ENCODE measurements at regions not wholly inside any gene's neighbourhood (a gene's known extent, or its start where the extent isn't known, plus 50 kb on each side); places are given as distances from the start of the nearest gene placed in this dataset.
A peak's percentile ranks its signal among the peaks of the same experiment; 100 is the strongest.

- no peak for DNase-seq
These were observed 133.2 kb downstream of the AQP9 start for GRCh38 chr15:58271410-58271809.

DNA sequence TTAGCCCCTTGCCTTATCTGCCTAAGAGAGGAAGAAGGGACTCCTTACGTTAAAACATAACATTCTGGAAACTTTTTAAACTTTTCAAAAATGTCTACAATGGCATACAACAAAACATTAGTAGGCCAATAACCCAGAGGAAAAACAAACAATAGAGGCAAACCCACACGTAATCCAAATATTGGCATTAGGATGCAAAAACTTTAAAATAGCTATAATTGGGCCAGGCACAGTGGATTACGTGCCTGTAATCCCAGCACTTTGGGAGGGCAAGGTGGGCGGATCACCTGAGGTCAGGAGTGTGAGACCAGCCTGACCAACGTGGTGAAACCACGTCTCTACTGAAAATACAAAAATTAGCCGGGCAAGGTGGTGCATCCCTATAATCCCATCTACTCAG, 134.9 kb downstream of the AQP9 start:
- DNase-seq: no peak

- DNase-seq: no peak
These were observed 136.7 kb downstream of the AQP9 start for GRCh38 chr15:58274885-58275284.

DNA sequence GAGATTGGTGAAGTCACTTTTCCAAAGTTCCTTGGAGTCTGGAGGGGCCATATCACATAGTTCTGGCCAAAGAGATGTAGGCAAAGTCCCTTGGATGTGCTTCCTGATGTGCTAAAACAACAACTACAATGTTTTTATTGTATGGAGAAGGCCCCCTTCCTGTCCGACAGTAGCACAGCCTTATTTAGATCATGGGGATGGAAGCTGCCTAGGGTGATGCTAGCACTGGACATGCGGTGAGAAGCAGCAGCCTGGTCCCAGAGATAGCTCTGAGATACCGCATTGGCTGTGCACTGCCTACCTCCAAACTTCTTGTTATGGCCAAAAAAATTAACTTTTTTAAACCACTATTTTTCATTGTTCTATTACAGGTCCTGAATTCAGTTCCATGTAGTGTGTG, 137.6 kb downstream of the AQP9 start:
- DNase-seq: no peak

DNA sequence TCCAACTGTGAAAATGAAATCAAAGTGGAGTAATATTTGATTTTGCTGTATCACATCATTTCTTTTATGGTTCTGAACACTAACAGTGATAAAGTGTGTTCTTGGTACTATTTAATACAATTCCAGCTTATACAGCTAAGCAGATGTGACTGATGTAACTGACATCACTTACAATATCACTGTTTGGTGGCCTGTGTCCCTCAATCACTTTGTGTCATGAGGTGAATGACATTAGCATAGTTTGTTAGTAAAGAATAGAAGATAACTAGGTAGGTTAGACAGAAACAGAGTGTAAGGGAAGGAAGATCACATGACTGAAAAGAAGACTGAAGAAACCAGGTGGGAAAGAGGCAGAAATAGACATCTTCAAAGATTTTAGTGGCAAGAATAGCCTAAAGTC, 138.7 kb downstream of the AQP9 start:
- DNase-seq: no peak

DNA sequence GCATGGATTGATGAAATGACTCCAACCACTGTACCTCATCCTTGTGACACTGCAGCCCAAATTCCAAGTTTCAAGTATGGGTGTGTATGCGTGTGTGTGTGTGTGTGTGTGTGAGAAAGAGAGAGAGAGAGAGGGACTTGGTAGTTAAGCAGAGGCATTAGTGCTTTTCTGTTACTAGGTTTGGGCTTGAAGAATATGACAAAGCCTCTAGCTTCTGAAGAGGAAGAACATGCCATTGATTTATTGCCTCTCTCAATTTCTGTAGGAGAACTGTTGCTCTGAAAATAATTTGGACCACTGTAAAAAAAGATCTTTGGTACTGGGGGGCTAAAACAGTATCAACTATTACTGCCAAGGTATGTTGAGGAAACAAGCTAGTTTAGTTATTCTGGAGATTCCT, 139.2 kb downstream of the AQP9 start:
- peak; percentile 60 for DNase-seq

- no peak for DNase-seq
These were observed 140.9 kb downstream of the AQP9 start for GRCh38 chr15:58279106-58279505.

GRCh38 chr15:58279654-58280053, 141.5 kb downstream of the AQP9 start:
- DNase-seq: no peak

DNA sequence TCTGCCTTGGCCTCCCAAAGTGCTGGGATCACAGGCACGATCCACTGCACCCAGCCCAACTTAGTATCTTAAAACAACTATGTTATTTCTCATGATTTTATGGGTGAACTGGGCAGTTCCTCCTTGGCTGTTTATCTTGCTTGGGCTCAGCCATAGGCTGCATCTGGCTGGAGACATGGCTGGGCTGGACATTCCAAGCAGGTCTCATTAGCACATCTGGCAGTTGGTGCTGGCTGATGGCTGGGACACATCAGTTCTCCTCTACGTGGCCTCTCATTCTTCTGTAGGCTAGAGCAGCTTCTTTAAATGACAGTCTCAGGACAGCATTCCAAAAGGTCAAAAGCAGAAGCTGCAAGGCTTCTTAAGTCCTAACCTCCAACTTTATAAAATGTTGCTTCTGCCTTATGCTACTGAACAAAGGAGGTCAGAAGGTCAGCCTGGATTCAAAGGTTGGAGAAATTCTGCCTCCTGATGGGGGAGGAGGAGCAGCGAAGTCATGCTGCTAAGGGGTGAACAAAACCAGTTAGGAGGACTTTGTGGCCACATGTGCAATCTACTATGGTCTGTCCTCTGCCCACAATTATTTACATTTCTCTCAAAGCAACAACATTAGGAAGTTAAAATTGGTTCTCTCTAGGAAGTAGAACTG, 144.0 kb downstream of the AQP9 start:
- peak; percentile 96 for DNase-seq

DNA sequence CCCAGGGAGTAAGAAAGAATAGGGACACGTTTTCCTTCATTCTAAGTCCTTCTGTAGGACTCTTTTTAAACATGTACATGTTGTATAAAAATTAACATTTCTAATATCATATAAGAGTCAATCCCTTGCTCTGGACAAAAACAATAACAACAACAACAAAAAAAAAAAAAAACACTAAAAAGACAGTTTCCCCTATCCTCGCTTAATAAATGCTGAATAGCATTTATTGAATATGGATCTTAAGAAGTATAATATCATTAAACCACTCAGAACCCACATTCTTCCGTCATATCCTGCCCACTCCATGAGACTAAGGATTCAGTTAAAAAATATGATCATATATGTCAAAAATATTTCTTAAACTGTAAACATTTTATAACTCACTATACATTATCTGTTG, 145.1 kb downstream of the AQP9 start:
- no peak for DNase-seq

DNA sequence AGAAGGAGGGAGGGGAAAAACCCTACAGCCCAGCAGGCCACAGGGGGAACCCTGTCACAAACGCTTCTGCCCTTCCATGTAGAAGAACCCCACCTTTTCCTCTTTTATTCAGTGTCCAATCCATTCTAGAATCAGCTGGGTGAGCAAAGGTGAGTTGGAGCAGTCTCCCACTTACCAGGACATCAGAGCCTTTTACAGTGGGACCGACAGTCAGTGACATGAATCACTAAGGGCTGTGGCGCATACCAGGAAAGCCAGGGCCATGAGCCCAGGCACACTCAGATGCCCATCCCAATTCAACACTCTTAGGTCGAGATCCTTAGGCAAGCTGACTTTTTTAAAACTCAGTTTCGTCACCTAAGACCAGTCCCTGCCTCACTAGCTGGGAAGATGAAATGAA, 146.1 kb downstream of the AQP9 start:
- DNase-seq: no peak

- no peak for DNase-seq
These were observed 146.4 kb upstream of the LIPC start for GRCh38 chr15:58285212-58285920.

DNA sequence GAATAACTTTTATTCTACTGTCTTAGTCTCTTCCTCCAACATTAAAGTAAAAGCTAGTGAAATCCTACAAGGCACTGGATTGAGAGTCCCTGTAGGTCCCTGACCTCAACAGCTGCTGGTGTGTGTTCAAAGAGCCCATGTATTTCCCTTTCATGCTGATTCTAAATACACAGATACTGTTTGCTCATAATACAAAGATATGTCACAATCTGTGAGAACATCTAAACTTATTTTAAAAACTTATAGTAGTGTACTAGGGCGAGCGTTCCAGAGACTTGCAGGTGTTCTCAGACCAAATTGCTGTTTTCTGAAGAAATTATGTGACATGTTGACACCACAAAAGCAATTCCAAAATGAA, 145.9 kb upstream of the LIPC start:
- no peak for DNase-seq

- DNase-seq: no peak
These were observed 145.3 kb upstream of the LIPC start for GRCh38 chr15:58286523-58286922.

- no peak for DNase-seq
These were observed 143.9 kb upstream of the LIPC start for GRCh38 chr15:58287891-58288290.

DNA sequence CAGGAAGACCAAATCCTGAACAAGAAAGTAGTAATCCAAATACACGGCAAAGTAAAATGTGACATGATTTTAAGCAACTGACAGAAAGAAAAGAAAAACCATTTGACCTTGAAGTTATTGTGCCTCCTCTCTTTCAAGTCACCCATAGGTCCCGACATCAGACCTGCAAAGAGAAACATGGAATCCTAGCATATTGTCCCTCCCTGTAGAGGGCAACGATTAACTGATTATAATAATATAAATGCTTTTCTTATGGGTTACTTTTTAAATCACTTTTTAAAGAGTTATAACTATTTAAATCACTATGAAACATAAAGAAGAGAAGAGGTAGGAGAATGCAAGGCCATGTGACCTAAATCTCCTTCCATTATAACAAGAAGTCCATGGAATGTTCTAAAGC, 143.2 kb upstream of the LIPC start:
- DNase-seq: no peak

GRCh38 chr15:58291848-58292247, 139.9 kb upstream of the LIPC start:
- no peak for DNase-seq

DNA sequence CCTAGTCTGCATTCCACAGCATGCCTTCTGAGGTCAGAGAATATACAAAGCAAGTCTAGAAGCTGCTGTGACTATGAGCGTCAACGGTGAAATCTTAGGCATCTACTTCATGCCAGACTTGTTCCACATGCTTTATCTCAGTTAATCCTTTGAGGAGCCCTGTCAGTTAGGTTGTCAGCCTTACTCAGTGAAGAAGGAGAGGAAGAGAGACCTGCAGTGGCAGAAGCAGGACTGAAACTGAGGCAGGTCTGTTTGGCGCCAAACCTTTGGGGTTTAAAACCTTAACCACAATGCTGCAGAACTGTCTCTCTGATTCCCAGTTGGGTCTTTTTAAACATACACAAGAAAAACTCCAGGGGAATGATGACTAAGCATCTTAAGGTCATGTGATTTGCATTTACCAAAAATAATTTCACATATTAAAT, 139.0 kb upstream of the LIPC start:
- peak; percentile 32 for DNase-seq

GRCh38 chr15:58293622-58294550, 137.9 kb upstream of the LIPC start:
- no peak for DNase-seq

DNA sequence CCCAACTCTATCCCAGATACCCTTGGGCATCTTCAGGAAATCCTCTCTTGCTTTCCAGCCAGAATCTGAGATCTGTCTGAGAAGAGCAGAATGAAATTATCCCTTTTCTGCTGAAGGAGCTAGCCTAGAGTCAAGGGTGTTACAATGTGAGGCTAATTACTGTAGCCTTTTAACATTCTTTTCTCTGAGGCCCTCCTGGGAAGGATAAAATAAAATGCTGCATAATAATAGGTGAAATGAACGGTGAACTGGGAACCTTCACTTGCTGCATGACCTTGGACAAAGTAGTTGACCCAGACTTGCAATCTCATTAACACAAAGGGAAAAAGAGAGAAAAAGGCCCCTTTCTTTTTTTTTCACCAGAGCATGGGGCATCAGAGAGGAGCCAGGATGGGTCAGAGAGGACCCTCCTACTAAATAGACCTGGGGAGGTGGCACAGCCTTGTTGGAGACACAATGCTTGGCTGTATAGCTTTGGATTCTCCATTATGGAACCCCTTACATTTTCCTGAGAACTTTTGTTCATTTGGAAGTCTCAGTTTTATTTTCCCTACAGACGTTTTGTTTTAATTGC, 137.0 kb upstream of the LIPC start:
- no peak for DNase-seq

DNA sequence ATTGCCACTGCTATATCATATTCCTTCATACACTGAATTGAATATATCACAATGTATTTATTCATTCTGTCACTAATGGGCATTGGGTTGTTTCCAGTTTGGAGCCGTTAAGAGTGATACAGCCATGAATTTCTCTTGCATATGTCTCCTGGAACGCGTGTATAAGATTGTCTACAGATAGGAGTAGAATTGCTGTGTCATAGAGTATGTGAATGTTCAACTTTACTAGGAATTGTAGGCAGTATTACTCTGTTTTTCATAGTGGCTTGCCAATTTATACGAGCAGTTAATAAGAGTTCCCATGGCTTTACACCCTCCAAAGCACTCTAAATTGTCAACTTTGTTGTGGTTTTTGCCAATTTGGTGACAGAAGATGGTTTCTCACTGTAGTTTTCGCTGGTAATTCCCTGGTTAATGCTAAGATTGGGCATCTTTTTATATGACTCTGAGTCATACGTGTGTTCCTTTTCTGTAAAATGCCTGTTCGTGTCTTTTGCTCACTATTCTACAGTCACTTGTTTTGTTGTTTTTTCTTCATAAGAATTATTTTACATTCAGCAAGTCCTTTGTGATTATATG, 136.1 kb upstream of the LIPC start:
- DNase-seq: no peak

DNA sequence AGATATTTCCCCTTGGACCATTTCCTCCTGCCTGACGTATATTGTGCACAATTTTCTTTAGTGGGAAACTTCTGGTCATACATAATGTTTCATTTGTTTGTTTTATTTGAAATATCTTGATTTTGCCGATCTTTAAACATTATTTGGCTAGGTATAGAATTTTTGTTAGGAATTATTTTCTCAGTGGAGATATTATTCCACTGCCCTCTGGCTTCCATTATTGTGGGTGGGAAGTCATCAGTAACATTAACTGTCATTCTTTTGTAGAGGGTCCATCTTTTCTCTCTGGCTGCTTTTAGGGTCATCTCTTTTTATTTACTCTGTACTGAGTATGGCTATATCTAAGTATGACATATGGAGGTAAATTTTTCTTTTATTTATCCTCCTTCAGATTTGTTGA, 135.5 kb upstream of the LIPC start:
- no peak for DNase-seq

- no peak for DNase-seq
These were observed 134.2 kb upstream of the LIPC start for GRCh38 chr15:58297639-58298038.

Measured in MV-4-11 (cell line).